ENCODE measurements at regions not wholly inside any gene's neighbourhood (a gene's known extent, or its start where the extent isn't known, plus 50 kb on each side); places are given as distances from the start of the nearest gene placed in this dataset.
A peak's percentile ranks its signal among the peaks of the same experiment; 100 is the strongest.
"Not testable (repeated sequence)": the region's sequence is repeated elsewhere in the genome, so short reads cannot be mapped to it uniquely, and the experiment has no call there.

DNA sequence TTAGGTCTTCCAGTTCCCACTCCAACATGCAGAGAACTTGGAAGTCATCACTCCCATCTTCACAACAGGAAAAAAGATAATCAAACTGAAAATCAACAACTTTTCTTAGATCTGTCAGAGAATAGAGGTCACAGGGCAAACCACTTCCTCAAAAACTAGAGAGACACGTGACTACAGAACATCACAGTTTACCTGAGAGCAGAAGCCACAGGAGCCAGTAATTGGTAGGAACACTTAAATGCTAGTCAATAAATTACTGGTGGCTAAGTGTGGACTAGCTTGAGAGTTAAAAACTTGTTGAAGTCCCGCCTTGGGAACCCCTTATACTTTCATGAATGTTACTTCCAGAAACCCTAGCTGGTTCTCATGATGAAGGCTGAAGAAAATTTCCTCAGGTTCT is 81.1 kb downstream of the THSD1 start:
- not testable (repeated sequence) for DNase-seq

- DNase-seq = no peak
Observed at GRCh38 chr13:52319876-52320275, 86.1 kb downstream of the THSD1 start.

- DNase-seq = not testable (repeated sequence)
Observed at GRCh38 chr13:52309833-52310232, 96.1 kb downstream of the THSD1 start.

GRCh38 chr13:52306336-52306735 is 99.6 kb downstream of the THSD1 start:
- DNase-seq = not testable (repeated sequence)

DNA sequence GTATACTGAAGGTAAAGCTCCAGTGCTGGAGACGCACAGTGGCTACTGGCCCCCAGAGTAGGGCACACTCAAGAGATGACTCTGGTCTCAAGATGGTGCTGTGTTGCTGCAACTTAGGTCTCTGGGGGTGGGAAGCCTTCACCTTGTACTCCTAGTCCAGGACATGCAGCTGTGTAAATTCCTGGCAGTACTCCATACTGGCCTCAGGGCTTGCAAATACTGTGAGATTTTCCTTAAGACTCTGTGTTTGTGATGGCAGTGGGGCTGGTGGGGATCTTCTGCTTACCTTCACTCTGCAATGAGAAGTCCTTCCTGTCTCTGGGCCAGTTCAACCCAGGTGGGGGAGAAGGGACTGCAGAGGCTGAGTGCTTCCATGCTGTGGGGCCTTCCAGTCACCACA is 102.9 kb downstream of the THSD1 start:
- DNase-seq = not testable (repeated sequence)

DNA sequence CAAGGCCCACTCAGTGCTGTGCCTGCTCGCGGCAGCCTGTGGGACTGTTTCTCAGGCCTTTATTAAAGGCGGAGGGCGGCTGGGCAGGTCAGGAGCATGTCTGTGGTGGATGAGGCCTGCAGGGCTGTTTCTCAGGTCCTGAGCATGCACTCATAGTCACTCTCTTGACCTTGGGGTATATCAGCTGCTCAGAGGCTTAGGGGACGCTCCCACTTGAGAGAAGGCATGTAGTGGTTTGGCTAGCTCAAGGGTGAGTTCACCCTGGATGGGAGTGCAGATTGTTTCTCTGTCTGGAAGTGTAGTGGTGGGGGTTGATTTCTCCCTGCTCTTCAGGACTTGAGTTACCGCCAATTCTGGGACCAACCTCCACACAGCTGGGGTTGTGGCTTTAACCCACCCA is 103.3 kb downstream of the THSD1 start:
- DNase-seq = not testable (repeated sequence)

GRCh38 chr13:52301810-52302400 is 104.1 kb downstream of the THSD1 start:
- not testable (repeated sequence) for DNase-seq

GRCh38 chr13:52298079-52298661 is 107.8 kb downstream of the THSD1 start:
- not testable (repeated sequence) for DNase-seq

DNA sequence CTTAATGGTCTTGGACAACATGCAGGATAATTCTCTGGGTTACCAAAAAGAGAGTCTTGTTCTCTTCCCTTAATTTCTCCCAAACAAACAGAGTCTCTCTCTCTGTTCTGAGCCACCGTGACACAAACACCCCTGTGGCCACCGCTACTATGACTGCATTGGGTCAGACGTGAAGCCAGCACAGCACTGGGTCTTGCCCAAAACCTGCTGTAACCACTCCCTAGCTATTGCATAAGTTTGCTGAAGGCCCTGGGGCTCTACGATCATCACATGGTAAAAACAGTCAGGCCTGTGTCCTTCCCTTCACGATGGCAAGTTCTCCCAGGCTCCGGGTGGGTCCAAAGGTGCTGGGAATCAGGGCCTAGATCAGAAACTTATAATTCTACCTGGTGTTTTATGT is 117.1 kb downstream of the THSD1 start:
- DNase-seq = not testable (repeated sequence)

- DNase-seq = not testable (repeated sequence)
Observed at GRCh38 chr13:52281387-52281786, 122.0 kb upstream of the NEK3 start.

- not testable (repeated sequence) for DNase-seq
Observed at GRCh38 chr13:52279408-52279807, 120.0 kb upstream of the NEK3 start.

GRCh38 chr13:52254299-52254698 is 94.9 kb upstream of the NEK3 start:
- not testable (repeated sequence) for DNase-seq

DNA sequence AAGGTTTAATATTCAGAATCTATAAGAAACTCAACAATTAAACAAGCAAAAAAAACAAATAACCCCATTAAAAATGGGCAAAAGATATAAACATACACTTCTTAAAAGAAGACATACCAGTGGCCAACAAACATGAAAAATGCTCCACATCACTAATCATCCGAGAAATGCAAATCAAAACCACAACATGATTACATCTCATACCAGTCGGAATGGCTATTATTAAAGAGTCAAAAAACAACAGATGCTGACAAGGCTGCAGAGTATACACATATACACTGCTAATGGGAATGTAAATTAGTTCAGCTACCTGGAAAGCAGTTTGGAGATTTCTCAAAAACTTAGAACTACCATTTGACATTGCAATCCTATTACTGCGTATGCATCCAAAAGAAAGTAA is 81.4 kb upstream of the NEK3 start:
- not testable (repeated sequence) for DNase-seq

DNA sequence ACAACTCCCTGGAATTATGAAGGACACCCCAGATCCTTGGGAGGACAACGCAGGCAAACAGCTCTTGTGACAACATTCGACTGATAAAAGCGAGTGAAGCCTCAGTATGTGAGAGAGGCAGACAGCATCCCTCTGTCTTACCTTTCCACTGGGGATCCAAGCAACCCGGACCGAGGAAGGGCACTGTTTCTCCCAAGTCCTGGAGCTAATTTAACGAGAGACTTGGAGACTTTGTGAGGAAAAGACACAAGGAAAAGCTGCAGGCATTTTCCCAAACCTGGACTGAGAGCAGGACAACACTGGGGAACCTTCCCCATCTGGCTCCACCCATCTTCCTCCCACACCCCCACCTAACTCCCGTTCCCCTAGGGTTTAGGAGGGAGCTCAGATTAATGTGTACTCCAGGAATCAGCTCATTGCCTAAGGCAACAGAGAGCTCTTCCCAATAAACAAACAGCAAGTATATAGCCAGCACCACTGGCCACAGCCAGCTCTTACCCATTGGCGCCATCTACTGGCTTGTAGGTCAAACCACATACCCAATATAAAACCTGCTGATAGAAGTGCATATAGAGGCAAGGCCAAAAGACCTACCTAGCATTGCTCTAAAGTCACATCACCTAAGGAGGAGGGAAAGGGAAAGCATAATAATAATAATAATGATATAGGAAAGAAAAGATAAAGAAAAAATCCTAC is 76.7 kb upstream of the NEK3 start:
- peak; percentile 37 for DNase-seq

DNA sequence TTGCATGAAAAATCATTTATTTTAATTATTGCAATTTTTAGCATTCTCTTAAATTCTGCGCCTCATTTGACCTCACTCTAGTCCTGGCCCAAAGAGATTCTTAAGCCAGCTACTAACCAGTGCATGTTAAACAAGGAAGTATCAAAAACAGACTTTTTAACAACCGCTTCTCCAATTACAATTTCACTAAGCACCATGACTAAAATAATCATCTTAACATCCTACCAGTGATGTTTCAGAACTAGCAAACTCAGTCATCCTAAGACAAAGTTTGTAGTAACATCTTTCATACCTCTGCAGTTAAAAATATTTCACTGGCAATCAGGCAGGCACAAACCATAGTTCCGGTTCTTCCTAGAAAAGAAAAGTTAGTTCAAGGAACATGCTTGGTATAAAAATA is 75.5 kb upstream of the NEK3 start:
- DNase-seq = not testable (repeated sequence)

DNA sequence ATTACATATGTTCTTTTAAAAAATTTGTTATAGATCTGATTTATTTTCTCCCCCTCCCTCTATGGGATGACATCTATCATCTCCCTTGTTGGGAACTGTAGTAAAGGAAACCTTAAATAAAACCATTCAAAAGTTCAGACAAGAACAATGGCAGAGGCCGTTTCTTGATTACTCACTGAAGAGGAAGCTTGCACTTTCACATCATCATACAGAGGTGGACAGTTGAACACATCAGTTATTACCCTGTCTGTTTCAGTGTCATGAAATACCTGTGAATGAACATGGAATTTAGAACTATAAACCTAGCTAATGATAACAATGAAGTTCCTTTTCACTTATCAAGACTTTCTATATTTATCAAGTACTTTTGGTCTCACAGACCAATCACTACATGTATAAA is 63.7 kb upstream of the NEK3 start:
- DNase-seq = not testable (repeated sequence)

DNA sequence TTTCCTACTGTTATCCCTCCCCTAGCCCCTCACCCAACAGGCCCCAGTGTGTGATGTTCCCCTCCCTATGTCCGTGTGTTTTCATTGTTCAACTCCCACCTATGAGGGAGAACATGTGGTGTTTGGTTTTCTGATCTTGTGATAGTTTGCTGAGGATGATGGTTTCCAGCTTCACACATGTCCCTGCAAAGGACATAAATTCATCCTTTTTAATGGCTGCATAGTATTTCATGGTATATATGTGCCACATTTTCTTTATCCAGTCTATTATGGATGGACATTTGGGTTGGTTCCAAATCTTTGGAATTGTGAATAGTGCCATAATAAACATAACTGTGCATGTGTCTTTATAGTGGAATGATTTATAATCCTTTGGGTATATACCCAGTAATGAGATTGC is 54.5 kb upstream of the NEK3 start:
- not testable (repeated sequence) for DNase-seq

- not testable (repeated sequence) for DNase-seq
Observed at GRCh38 chr13:52212886-52213285, 53.5 kb upstream of the NEK3 start.

DNA sequence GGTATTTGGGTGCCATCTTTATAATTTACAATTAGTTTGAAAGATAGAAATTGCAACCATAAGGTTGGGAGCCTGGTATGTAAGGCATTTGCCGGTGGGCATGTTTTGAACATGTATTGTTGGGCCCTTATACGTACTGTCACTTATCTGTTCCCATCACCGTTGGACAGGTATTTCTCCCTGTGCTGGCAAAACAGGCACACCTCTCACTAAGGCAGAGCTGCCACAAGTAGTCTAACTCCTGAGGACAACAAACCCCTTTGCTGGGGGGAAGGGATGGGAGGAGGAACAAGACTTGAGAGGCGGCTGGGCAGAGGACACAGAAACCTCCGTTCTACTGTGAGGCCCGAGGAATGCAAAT is 52.0 kb upstream of the NEK3 start:
- not testable (repeated sequence) for DNase-seq

GRCh38 chr13:52210564-52211415 is 51.4 kb upstream of the NEK3 start:
- not testable (repeated sequence) for DNase-seq

All from stimulated activated CD4-positive, alpha-beta T cell treated with anti-CD3 and anti-CD28 coated beads, Interleukin-15, amount 100 ng/mL, for 24 hours (primary cell).